Suppressor macrophage (primary cell): ENCODE measurements at regions not wholly inside any gene's neighbourhood (a gene's known extent, or its start where the extent isn't known, plus 50 kb on each side); places are given as distances from the start of the nearest gene placed in this dataset.
"Not testable (repeated sequence)": the region's sequence is repeated elsewhere in the genome, so short reads cannot be mapped to it uniquely, and the experiment has no call there.

Experiments
- DNase-seq, 4 experiments: peaks; one replicate each; pipeline ENCODE4 v3.0.0-alpha.2; 2020 to 2022

DNA sequence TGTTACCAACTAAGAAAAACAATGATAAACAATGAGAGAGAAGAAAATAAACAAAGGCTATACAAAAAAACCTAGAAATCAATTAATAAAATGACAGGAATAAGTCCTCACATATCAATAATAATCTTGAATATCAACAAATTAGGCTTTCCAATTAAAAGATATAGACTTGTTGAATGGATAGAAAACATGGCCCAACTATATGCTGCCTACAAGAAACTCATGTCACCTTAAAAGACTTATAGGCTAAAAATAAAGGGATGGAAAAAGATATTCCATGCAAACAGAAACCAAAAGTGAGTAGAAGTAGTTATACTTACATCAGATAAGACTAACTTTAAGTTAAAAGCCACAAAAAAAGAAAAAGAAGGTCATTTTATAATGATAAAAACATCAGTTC is 183.9 kb downstream of the MYRFL start:
- no peak for DNase-seq

DNA sequence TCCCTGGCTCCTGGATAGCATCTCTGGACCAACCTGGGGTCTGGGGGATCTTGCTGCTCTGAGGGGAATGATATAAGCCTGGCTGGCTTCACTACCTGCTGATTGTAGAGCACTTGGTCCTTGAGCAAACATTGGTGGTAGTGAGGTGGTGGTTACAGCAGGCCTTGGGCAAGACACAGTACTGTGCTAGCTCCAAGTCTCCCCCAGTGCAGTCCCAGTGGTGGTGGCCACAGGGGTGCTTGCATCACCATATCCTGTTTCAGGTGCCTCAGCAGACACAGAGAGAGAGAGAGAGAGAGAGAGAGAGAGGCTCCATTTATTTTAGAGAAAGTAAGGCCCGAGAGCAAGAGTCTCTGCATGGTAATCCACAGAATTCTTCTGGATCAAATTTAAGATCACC is 186.3 kb downstream of the MYRFL start:
- DNase-seq: no peak

DNA sequence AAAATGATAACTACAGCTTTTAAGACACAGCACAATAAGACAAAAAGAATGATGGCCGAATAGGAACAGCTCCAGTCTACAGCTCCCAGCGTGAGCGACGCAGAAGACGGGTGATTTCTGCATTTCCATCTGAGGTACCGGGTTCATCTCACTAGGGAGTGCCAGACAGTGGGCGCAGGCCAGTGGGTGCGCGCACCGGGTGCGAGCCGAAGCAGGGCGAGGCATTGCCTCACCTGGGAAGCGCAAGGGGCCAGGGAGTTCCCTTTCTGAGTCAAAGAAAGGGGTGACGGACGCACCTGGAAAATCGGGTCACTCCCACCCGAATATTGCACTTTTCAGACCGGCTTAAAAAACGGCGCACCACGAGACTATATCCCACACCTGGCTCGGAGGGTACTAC is 188.0 kb downstream of the MYRFL start:
- DNase-seq: not testable (repeated sequence)

DNA sequence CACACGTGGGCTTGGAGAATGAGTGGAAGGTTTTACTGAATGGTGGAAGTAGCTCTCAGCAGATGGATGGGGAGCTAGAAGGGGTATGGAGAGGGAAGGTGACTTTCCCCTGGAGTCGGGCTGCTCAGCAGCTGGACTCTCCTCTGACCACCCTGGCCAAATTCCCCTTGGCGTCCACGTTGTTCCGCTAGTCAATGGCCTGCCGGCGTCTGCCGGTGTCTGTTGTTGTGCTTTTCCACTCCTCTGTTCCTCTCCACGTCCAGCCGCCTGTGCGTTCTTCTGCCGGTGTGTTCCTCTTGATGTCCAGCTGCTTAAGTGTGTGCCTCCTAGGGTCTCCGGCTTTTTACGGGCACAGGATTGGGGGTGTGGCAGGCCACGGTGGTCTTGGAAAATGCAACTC is 203.5 kb downstream of the MYRFL start:
- no peak for DNase-seq

DNA sequence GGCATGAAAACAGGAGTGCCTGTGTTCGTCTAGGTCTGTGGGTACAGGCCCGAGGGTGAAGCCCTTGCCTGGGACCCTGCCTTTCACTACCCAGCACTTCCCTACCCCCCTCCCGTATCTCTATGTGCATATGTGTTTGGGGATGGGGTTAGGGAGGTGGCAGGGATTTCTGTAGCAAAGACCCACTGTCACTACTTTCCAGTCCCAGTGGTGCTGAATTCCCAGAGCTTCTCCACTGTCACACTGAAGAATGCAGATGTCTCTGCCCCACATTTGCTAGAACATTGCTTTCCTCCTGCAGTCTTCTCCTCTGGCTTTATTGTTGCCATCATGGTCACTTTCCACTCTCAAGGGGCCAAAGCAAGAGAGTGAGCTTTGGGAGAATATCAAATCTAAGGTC is 203.9 kb downstream of the MYRFL start:
- DNase-seq: no peak

DNA sequence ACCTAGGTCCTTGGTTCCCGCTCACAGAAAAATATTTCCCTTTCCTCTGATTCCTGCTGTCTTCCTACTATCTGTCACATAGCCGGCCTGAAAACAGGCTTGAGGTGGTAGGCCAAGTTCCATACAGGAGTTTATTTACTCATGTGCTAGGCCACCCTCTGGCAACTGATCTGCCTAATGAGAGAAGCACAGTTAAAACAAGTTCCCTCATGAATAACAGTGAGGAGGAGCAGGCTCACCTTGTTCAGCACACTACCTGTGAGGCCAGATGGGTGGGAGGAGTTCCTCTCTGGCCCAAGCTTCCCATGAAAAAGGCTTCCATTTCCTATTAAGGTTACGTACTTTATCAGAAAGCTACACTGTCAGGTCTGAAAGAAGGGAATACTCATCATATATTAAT is 206.0 kb downstream of the MYRFL start:
- DNase-seq: no peak

DNA sequence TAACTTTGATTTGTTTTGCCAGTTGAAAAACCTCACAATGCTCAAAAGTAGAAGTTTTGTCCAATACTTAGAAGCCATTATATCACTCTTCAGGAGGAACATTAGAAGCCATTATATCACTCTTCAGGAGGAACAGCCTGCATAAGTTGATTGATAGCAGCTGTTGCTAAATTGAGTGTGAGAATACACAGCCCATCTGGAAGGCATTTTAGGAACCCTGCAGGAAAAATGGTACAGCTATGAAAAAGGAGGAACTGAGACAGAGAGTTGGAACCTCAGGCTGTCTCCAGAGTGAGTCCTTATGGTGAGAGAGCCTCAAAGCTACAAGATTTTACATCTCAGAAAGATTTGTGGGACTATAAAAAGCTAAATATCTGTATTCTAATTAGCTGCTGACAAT is 207.0 kb downstream of the MYRFL start:
- no peak for DNase-seq

DNA sequence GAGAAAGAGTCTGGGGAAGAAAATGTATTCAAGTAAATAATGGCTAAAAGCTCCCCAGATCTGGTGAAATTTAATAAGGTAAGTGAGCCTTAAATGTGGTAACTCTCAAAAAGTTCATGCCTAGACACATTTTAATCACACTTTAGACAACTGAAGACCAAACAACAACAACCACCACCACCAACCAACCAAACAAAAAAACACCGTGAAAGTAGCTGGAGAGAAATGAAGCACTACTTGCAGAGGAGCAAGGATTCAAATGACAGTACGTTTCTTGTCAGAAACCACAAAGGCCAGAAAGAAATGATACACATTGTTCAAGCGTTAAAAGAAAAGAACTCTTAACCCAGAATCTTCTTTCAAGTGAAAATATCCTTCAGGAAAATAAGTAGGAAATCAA is 208.3 kb downstream of the MYRFL start:
- no peak for DNase-seq

DNA sequence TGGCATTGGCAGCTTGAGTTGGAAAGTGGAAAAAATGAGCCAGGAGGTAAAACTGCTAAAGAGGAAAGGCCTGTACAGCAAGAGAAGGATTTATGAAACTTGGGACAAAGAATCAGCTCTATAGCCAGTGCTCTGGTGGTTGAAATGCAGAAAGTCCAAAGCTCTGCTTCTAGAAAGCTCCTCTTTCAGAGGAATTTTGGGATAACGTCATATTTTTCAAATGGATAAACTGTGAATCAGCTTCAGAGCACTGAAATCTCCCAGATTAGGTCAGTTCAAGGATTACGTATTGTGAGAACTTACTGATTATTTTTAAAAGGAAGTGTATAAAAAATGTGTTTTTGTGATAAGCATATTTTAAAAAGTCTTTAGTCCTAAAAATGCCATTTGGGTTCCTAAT is 203.1 kb upstream of the CNOT2 start:
- DNase-seq: no peak

DNA sequence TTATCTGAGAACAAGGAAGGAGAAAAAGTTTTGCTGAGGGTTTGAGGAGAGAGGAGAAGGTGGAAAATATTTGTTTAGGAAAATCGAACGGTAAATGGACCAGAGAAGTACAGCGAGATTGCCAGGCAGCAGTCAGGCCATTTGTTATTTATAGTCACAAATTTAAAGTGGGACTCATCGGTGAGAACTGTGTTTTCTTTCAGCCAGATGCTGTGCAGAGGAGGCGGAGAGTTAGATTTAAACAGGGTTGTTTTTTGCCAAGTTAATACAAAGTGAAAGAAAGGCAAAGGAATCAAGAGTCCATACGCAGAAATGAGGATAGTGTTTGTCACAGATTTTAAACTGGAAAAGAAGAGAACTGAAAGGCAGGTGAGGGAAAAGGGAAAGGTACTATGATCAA is 200.6 kb upstream of the CNOT2 start:
- DNase-seq: no peak

DNA sequence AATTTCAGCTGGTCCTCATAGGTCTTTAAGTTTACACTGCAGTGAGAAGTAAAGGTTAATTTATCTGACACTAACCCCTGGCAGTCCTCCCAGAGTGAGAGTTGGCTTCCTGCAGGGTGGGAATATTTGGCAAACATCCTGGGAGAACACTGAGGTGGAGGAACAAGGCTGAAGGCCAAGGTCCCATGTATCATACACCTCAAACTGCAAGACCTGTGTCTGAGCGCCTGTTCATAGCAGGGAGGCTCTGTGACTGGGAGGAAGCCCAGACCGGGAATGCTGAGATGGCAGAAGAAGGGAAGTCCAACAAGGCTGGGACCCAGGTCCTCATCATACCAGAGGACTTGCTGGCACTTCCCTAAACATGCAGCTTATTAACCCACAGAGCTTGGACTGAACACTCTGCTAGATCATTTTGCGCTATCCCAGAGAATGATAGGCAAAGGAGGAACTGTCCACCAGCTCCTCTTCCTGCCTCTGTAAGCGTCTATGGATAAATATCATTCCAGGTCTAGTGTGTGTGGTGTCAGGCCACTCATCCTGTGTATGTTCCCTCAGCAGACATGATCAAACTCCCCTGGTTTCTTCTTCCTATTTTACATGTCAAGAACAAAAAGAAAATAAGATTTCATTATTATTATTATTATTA is 199.6 kb upstream of the CNOT2 start:
- DNase-seq: no peak

DNA sequence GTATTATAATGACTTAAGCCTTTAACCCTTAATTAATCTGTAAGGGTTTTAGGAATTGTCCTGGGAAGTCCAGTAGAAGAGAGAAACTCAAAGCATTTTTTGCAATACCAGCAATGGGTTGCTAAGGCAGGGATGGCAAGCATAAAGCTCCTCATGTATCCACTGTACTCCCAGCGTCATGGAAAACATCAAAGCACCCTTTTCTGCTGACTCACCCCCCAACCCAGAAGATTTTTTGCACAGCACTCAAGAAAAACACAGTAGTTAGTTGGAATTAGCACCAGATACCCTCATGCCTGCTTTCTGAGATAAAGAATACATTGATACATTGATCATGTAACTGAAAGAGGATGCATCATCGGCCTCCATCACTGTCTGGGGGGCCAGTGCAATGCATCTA is 199.1 kb upstream of the CNOT2 start:
- no peak for DNase-seq

DNA sequence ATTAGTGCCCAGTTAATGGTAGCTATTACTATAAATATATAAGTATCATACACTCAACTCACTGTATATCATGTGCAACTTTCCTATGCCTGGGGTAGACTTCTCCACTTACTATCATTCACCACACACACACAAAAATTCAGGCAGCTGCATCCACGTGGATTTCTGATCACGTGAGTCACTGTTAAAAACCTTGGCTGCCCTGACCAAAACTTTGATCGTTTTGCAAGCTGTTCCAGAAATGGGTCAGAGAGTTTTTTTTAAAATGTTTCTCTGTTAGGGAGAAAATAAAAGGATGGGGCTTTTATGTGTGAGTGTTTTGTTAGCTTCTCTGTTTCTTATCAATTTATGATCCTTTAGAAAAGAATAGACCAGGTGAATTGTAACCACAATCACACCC is 198.2 kb upstream of the CNOT2 start:
- DNase-seq: no peak

DNA sequence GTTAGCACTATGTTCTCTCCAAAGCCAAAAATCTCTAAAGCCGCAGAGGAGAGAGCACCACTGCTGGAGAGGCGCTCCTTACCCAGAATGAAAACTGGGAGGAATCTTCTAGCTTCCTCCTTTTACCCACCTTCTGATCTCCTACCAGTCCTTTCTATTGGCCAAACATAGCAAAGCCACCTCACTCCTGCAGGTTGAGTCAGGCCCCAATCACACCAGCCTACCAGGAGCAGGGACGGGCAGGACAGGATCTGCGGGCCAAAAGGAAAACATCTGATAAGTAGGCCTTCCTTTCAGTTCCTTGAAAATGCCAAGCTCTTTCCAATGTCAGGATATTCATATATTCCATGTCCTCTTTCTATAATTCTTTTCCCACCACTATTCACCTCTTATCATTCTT is 197.7 kb upstream of the CNOT2 start:
- no peak for DNase-seq

DNA sequence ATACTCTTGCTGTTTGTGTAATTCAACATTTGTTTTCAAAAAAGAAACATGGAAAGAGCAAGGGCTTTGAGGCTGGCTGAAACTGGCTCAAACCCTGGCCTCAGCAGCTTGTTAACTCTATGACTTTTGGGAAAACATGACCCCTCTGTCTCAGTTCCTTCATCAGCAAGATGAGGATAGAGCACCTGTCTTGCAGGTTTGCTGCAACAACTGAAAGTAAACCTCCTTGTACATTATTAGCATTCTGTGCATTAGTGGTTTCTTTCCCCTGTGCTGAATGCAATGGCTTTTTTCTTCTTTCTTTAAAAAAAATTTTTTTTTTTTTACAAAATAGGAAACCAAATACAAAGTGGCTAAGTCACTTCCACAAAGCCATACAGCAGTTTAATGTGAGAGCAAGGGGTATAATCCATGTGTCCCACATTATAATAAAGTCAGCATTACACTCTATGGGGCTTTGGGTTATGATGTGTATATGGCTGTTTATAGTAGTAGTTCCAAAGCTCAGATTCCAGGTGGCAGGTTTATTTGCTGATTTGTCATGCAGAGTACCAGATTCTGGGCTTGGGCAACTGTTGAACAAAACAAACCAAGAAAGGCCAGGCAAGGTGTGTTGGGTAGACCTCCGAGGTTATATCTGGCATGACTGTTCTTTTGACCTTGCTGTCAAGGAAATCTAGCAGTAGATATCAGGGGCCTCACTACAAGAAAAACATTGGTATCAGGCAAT is 194.5 kb upstream of the CNOT2 start:
- DNase-seq: no peak

DNA sequence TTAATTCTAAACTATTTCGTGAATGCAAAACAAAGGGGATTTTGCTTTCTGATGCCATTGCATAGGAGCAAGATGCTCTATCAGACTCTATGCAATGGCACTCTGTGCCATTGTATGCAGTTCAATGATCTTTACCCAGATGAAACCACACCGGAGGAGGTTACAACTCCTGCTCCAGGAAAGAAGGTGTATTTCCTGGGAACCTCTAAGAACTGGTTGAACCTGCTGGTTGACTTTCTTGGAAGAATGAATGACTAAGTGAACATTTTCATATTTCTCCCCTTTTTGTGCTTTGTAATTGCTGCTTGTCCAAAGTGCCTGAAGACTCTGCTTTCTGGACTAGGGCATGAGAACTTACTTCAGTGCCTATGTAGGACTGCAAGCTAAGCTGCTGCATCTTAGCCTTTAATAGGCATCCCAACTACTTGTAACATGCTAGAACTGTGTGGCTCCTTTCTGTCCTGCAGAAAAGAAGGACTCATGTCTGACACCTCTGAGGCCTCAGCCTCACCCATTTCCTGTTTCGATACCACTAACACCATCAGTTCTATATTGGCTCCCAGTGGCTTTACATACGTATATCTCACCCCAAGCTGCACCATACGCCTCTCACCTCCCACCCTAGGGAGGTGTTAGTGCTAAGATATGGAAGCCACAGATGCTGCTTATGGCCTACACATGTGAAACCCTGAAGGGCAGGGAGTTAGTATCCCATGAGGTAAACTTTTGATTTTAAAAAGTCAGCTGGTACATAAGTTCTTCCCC is 193.5 kb upstream of the CNOT2 start:
- peak in 2 of 4 experiments; percentile 15 to 42 for DNase-seq

DNA sequence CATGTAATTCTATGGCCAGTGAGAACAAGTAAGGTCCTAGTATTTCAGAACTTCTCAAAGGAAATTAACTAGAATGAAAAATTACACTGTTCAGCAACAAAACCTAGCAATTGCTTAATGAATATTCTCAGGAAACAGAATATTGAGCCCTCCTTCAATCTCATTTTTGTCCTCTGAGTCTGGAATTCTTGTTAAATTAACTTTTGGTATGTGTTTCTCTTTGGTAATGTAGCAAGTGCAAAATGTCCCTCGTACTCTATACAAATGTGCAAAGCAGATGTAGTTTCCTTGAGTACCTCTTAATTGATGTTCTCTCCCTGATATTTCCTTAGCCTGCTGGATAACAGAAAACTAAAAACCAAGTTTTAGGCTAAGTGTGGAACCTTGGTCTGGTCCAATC is 190.8 kb upstream of the CNOT2 start:
- DNase-seq: no peak

DNA sequence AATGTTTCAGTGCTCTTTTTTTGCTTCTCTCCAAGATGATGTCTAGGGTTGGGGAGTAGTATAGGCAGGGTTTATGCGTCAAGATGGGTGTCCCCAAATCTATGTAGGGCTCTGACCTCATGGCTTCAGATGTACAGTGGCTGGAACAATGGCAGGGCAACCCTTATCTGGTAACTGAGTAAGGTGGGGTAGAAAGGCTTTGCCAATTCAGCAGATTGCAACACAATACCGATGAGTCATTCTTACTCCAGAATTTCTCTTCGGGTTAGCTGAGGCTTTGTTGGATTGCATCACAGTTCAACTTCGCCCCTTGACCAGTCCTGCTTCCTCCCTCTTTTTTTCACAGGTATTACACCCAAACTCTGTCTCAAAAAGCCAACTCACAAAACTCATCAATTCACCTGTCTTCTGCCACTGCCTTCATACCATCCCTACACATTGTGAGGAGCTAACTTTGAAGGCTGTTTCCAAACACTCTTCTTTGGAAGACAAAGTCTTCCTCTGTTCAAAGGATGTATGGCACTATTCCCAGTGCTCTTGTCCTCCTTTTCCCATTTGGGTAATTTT is 190.2 kb upstream of the CNOT2 start:
- DNase-seq: peak; percentile 60 to 83 (median 74)

DNA sequence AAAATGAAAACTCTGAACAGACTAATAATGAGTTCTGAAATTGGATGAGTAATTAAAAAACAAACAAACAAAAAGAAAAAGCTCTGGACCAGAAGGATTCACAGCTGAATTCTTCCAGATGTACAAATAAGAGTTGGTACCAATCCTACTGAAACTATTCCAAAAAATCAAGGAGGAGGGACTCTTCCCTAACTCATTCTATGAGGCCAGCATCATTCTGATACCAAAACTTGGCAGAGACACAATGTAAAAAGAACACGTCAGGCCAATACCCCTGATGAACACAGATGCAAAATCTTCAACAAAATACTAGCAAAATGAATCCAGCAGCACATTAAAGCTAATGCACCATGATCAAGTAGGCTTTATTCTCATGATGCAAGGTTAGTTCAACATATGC is 183.9 kb upstream of the CNOT2 start:
- DNase-seq: no peak

DNA sequence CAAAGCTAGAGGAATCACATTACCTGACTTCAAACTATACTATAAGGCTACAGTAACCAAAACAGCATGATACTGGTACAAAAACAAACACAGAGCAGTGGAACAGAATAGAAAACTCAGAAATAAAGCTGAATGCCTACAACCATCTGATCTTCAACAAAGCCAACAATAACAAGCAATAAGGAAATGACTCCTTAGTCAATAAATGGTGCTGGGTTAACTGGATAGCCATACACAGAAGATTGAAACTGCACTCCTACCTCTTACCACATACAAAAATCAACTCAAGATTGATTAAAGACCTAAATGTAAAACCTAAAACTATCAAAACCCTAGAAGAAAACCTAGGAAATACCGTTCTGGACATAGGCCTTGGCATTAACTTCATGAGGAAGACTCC is 182.6 kb upstream of the CNOT2 start:
- no peak for DNase-seq

DNA sequence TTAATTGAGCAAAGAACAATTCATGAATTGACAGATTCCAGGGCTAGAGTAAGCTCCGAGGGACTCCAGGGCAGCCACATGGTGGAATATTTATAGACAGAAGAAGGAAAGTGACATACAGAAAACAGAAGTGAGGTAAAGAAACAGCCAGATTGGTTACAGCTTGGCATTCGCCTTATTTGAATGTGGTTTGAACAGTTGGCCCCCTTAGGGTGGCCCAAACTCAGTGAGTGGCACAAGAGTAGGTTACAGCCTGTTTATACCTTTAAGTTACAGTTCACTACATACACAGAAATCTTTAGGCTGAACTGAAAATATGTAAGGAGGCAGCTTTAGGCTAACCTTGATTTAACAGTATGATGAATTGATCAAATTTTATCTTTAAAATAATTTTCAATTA is 174.5 kb upstream of the CNOT2 start:
- no peak for DNase-seq

DNA sequence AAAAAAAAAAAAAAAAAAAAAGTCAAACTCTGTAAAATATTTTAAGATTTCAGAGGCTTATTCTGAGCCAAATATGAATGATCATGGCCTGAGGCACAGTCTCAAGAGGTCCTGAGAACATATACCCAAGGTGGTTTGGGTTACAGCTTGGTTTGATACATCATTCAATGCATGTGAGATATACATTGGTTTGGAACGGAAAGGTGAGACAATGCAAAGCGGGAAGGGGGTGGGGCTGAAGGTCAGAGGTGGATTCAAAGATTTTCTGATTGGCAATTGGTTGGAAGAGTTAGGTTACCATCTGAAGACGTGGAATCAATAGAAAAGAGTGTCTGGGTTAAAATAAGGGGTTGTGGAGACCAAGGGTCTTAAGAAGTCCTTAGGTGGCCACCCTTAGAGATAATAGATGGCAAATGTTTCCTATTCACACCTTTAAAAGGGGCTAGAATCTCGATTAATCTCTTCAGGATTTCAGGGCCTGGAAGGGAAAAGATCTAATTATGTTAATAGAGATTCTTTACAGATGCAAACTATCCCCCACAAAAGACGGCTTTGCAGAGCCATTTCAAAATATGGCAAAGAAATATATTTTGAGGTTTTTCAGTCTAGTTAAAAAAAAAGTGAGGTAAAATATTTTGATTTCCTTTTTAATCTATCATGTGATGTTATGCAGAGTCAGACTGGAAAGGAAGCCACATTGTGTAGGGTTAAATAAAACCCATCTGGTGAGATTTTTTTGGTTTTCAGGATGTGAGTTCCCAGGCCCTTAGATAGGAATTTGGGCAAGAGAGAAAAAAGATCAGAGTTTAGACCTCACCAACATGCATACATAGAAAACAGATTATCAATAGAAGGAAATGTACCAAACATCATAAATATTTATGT is 173.8 kb upstream of the CNOT2 start:
- DNase-seq: no peak
